ENCODE measurements at regions not wholly inside any gene's neighbourhood (a gene's known extent, or its start where the extent isn't known, plus 50 kb on each side); places are given as distances from the start of the nearest gene placed in this dataset.

DNA sequence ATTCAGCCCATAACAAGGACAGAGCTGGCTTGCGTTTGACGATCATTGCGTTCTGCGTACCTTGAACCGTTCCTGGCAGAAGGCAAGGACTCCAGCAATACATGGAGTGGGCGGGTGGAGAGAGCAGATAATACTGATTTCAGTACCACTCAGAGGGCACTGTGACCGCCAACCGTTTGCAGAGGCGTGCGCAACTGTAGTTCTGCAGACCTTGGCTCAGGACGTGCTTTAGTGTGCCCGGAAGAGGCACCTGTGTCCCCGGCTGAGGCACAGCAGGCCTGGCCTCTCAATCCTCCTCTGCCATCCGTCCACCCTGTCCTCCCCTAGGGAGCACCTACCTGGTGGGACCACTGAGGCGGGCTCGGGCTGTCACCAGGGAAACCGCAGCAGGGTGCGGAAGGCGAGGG, 117.6 kb upstream of the USP29 start:
- TF ChIP-seq, protein P1, sequence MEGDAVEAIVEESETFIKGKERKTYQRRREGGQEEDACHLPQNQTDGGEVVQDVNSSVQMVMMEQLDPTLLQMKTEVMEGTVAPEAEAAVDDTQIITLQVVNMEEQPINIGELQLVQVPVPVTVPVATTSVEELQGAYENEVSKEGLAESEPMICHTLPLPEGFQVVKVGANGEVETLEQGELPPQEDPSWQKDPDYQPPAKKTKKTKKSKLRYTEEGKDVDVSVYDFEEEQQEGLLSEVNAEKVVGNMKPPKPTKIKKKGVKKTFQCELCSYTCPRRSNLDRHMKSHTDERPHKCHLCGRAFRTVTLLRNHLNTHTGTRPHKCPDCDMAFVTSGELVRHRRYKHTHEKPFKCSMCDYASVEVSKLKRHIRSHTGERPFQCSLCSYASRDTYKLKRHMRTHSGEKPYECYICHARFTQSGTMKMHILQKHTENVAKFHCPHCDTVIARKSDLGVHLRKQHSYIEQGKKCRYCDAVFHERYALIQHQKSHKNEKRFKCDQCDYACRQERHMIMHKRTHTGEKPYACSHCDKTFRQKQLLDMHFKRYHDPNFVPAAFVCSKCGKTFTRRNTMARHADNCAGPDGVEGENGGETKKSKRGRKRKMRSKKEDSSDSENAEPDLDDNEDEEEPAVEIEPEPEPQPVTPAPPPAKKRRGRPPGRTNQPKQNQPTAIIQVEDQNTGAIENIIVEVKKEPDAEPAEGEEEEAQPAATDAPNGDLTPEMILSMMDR (IDR thresholded peaks at IDR 0.05): no peak
- no peak for TF ChIP-seq POLR2A (IDR thresholded peaks at IDR 0.05)

All from thyroid gland (tissue), 4 donors.